Right renal pelvis (tissue), 4 donors: ENCODE measurements at regions not wholly inside any gene's neighbourhood (a gene's known extent, or its start where the extent isn't known, plus 50 kb on each side); places are given as distances from the start of the nearest gene placed in this dataset.

ENCODE experiments used
- DNase-seq, 4 donors: peaks; one replicate each; pipeline ENCODE4 v3.0.0-alpha.2; 2013; ENCODE audit warnings: low read depth in 4 of 4, low spot score in 3 of 4, missing footprints in 1 of 4

GRCh38 chr14:40618225-40618898, 988.3 kb upstream of the LRFN5 start:
- DNase-seq = no peak

GRCh38 chr14:40616579-40616978, 990.1 kb upstream of the LRFN5 start:
- DNase-seq = no peak

- no peak for DNase-seq
Observed at GRCh38 chr14:40601063-40601462, 1005.6 kb upstream of the LRFN5 start.

- DNase-seq = no peak
Observed at GRCh38 chr14:40599725-40600124, 1007.0 kb upstream of the LRFN5 start.

GRCh38 chr14:40581264-40581663, 1025.4 kb upstream of the LRFN5 start:
- DNase-seq = no peak

GRCh38 chr14:40576880-40577478, 1029.7 kb upstream of the LRFN5 start:
- DNase-seq = no peak

- DNase-seq = no peak
Observed at GRCh38 chr14:40574780-40575179, 1031.9 kb upstream of the LRFN5 start.

GRCh38 chr14:40525314-40525713, 1081.4 kb upstream of the LRFN5 start:
- no peak for DNase-seq

- DNase-seq = peak in 1 of 4 donors; percentile 0
Observed at GRCh38 chr14:40523123-40523522, 1083.6 kb upstream of the LRFN5 start.

GRCh38 chr14:40494483-40494882, 1062.2 kb upstream of the FBXO33 start:
- DNase-seq = no peak

- DNase-seq = no peak
Observed at GRCh38 chr14:40487824-40488223, 1055.6 kb upstream of the FBXO33 start.

- no peak for DNase-seq
Observed at GRCh38 chr14:40485688-40486087, 1053.5 kb upstream of the FBXO33 start.

- DNase-seq = no peak
Observed at GRCh38 chr14:40476005-40476404, 1043.8 kb upstream of the FBXO33 start.

GRCh38 chr14:40467969-40468368, 1035.7 kb upstream of the FBXO33 start:
- DNase-seq = no peak

GRCh38 chr14:40464531-40464930, 1032.3 kb upstream of the FBXO33 start:
- DNase-seq = no peak

- DNase-seq = no peak
Observed at GRCh38 chr14:40463886-40464285, 1031.7 kb upstream of the FBXO33 start.

- no peak for DNase-seq
Observed at GRCh38 chr14:40452674-40453073, 1020.4 kb upstream of the FBXO33 start.

- DNase-seq = peak in 2 of 4 donors; percentile 12 to 13
Observed at GRCh38 chr14:40447017-40447416, 1014.8 kb upstream of the FBXO33 start.

GRCh38 chr14:40445020-40445419, 1012.8 kb upstream of the FBXO33 start:
- DNase-seq = no peak

GRCh38 chr14:40436551-40436950, 1004.3 kb upstream of the FBXO33 start:
- no peak for DNase-seq

GRCh38 chr14:40417777-40418401, 985.7 kb upstream of the FBXO33 start:
- peak in 3 of 4 donors; percentile 0 to 2 (median 1) for DNase-seq

- DNase-seq = no peak
Observed at GRCh38 chr14:40416565-40416964, 984.3 kb upstream of the FBXO33 start.
